HG03175 (cell line): ENCODE measurements at regions not wholly inside any gene's neighbourhood (a gene's known extent, or its start where the extent isn't known, plus 50 kb on each side); places are given as distances from the start of the nearest gene placed in this dataset.

Source experiments
- ATAC-seq: cut with Tn5 transposase; IDR thresholded peaks from one replicate; pipeline ENCODE4 v1.9.1; 2021; ENCODE audit warnings: mild to moderate bottlenecking, moderate library complexity; ENCODE audit not compliant: unreplicated experiment

DNA sequence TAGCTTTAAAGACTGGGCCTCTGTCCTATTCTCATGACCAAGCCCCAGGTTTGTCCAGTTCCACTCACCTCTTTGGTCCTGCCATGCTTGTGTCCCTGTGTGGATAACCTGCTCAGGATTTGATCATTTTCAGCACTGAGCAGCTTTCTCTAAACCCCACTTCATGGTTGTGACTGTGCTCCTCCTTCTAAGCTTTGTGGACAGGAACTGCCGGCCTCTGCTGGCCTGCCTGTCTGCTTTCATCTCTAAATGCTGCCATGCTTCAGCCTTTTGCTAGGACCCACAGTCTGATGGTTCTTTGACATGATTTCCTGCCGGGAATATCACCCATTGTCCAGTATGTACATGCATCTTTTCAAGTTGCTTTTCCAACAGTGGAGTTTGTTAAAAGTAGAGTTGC lies 53.9 kb upstream of the STXBP6 start:
- no peak for ATAC-seq

DNA sequence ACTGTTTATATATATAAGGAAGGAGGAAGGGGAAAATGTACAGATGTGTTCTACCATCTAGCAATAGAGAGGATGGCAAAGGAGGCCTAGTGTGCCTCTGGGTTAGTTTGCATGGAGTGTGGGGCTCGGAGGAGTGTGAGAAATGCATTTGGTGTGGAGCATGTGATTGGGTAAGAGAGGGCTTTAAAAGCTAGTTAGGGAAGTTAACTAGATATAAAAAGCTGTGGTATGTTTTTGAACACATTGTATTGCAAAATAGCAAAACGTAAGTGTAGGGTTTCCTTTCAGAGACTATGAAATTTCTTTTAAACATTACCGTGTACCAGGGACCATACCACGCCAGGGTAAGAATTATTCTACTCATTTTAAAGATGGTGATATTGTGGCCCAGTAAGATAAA lies 53.3 kb upstream of the STXBP6 start:
- no peak for ATAC-seq

- ATAC-seq = no peak
Measured at GRCh38 chr14:25102788-25103187, 52.8 kb upstream of the STXBP6 start.

DNA sequence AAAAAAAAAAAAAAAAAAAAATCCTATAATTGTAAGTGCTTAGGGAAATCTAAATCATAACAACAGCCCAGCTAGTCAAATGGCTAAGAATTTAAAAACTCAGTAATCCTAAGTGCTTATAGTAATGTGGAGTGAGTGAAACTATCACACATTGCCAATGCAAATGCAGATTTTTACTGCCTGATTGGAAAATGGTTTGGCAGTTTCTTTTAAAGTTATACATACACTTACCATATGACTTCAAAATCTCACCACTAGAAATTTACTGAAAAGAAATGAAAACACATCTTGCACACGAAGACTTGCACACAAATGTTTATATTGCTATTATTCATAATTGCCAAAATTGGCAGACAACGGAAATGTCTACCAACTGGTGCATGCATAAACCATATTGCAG lies 51.3 kb upstream of the STXBP6 start:
- no peak for ATAC-seq
